WTC11 (cell line): ENCODE measurements at regions not wholly inside any gene's neighbourhood (a gene's known extent, or its start where the extent isn't known, plus 50 kb on each side); places are given as distances from the start of the nearest gene placed in this dataset.

Experiments
- ATAC-seq: fragments of 200-7000 bp; cut with Tn5 transposase; 2 replicates; pipeline ENCODE4 v1.10.0; 2021; ENCODE audit warnings: mild to moderate bottlenecking, moderate library complexity
- CTCF ChIA-PET: fragments of 300-600 bp; sonication (Branson Sonifier 250); formaldehyde crosslinking; loops from one replicate; lab custom pipeline; 2021; ENCODE audit warnings: antibody characterized with exemption; lab: Charles Lee
- POLR2A ChIA-PET: fragments of 350-600 bp; sonication (Branson Sonifier 250); formaldehyde crosslinking; loops from one replicate; lab custom pipeline; 2021; ENCODE audit warnings: antibody characterized with exemption; lab: Charles Lee
- DNase-seq: peaks from one replicate; pipeline ENCODE4 v3.0.0; 2021; ENCODE audit warnings: low spot score
- H3K27ac Mint-ChIP-seq: 2 replicates; pipeline ENCODE4 v1.8.0; 2021; ENCODE audit warnings: mixed read lengths
- H3K27me3 Mint-ChIP-seq: 2 replicates; pipeline ENCODE4 v1.8.0; 2021; ENCODE audit warnings: low read depth, mild to moderate bottlenecking, moderate library complexity, mixed read lengths
- H3K36me3 Mint-ChIP-seq: 2 replicates; pipeline ENCODE4 v1.8.0; 2021; ENCODE audit warnings: mixed read lengths
- H3K4me1 Mint-ChIP-seq: 2 replicates; pipeline ENCODE4 v1.8.0; 2022; ENCODE audit warnings: mixed read lengths
- H3K4me3 Mint-ChIP-seq: 2 replicates; pipeline ENCODE4 v1.8.0; 2021; ENCODE audit warnings: mild to moderate bottlenecking, moderate library complexity, mixed read lengths
- H3K9me3 Mint-ChIP-seq: 2 replicates; pipeline ENCODE4 v1.8.0; 2021; ENCODE audit warnings: mixed read lengths
- CREB1 ChIP-seq: sonication (generic); formaldehyde crosslinking; IDR thresholded peaks from 2 replicates; pipeline ENCODE4 v1.8.0; 2023; ENCODE audit warnings: mild to moderate bottlenecking, missing genetic modification reagents
- CREM ChIP-seq: sonication (generic); formaldehyde crosslinking; IDR thresholded peaks from 2 replicates; pipeline ENCODE4 v1.8.1; 2022; ENCODE audit warnings: mild to moderate bottlenecking, missing genetic modification reagents, moderate library complexity
- CTCF ChIP-seq: fragments of 200-600 bp; IDR thresholded peaks from 2 replicates; pipeline ENCODE4 v1.8.0; 2022; ENCODE audit warnings: antibody characterized with exemption
- E2F1 ChIP-seq: sonication (generic); formaldehyde crosslinking; IDR thresholded peaks from 2 replicates; pipeline ENCODE4 v1.8.0; 2022; ENCODE audit warnings: mild to moderate bottlenecking, missing genetic modification reagents
- EMX1 ChIP-seq: fragments of 250-450 bp; sonication (Bioruptor Pico); IDR thresholded peaks from 2 replicates; pipeline ENCODE4 v1.8.0; 2021; ENCODE audit warnings: mild to moderate bottlenecking
- FOXJ3 ChIP-seq: sonication (generic); formaldehyde crosslinking; IDR thresholded peaks from 2 replicates; pipeline ENCODE4 v1.9.0; 2021; ENCODE audit warnings: missing genetic modification reagents, mild to moderate bottlenecking, borderline replicate concordance
- GRHL2 ChIP-seq: fragments of 250-450 bp; sonication (Bioruptor Pico); IDR thresholded peaks from 2 replicates; pipeline ENCODE4 v1.8.0; 2022; ENCODE audit warnings: mild to moderate bottlenecking, moderate library complexity; ENCODE audit not compliant: insufficient replicate concordance, severe bottlenecking
- IRF2 ChIP-seq: sonication (generic); formaldehyde crosslinking; IDR thresholded peaks from 2 replicates; pipeline ENCODE4 v1.8.0; 2022; ENCODE audit warnings: low read depth, missing genetic modification reagents, borderline replicate concordance
- JAZF1 ChIP-seq: fragments of 250-450 bp; sonication (Bioruptor Pico); IDR thresholded peaks from 2 replicates; pipeline ENCODE4 v1.9.0; 2021; ENCODE audit warnings: moderate library complexity, mild to moderate bottlenecking, inconsistent platforms
- NFE2L1 ChIP-seq: sonication (generic); formaldehyde crosslinking; IDR thresholded peaks from 2 replicates; pipeline ENCODE4 v1.8.1; 2023; ENCODE audit warnings: missing genetic modification reagents
- ZBTB43 ChIP-seq: sonication (generic); formaldehyde crosslinking; IDR thresholded peaks from 2 replicates; pipeline ENCODE4 v1.8.1; 2023; ENCODE audit warnings: mild to moderate bottlenecking, missing genetic modification reagents
- ZNF219 ChIP-seq: sonication (generic); formaldehyde crosslinking; IDR thresholded peaks from 2 replicates; pipeline ENCODE4 v1.8.0; 2023; ENCODE audit warnings: missing genetic modification reagents, mild to moderate bottlenecking, borderline replicate concordance
- ZNF532 ChIP-seq: fragments of 250-450 bp; sonication (Bioruptor Pico); IDR thresholded peaks from 2 replicates; pipeline ENCODE4 v1.9.0; 2021; ENCODE audit warnings: mild to moderate bottlenecking, borderline replicate concordance
- TF ChIP-seq, protein P1 (sequence below): sonication (generic); formaldehyde crosslinking; IDR thresholded peaks from 2 replicates; pipeline ENCODE4 v1.8.1; 2022; ENCODE audit warnings: low read depth, missing genetic modification reagents, borderline replicate concordance
- TF ChIP-seq, protein P2 (sequence below): sonication (generic); formaldehyde crosslinking; IDR thresholded peaks from 2 replicates; pipeline ENCODE4 v1.8.1; 2023; ENCODE audit warnings: mild to moderate bottlenecking, missing genetic modification reagents, borderline replicate concordance
- TF ChIP-seq, protein P3 (sequence below): sonication (generic); formaldehyde crosslinking; IDR thresholded peaks from 2 replicates; pipeline ENCODE4 v1.8.1; 2022; ENCODE audit warnings: mild to moderate bottlenecking, missing genetic modification reagents, moderate library complexity, borderline replicate concordance

- no peaks in the 10 kb centered on the region for H3K4me1 Mint-ChIP-seq
- ATAC-seq (no peak), DNase-seq (no peak)
- H3K27me3 Mint-ChIP-seq, result peaks cover 2% of the 10 kb centered on the region; the same call in 1 of the 2 replicates
- H3K27ac Mint-ChIP-seq, result no peak overlapping the region
- POLR2A ChIA-PET, result no interaction called here
- CTCF ChIA-PET, result no interaction called here
- TF ChIP-seq NFE2L1, result no peak
- no peak for TF ChIP-seq JAZF1 (CRISPR knock-in tag)
- no peak for TF ChIP-seq CTCF
- TF ChIP-seq FOXJ3 (CRISPR knock-in tag), result no peak
- no peak for TF ChIP-seq GRHL2 (CRISPR knock-in tag)
- TF ChIP-seq CREM (CRISPR knock-in tag), result no peak
- TF ChIP-seq ZNF219 (CRISPR knock-in tag), result no peak
- no peak for TF ChIP-seq IRF2 (CRISPR knock-in tag)
- TF ChIP-seq, protein P1, sequence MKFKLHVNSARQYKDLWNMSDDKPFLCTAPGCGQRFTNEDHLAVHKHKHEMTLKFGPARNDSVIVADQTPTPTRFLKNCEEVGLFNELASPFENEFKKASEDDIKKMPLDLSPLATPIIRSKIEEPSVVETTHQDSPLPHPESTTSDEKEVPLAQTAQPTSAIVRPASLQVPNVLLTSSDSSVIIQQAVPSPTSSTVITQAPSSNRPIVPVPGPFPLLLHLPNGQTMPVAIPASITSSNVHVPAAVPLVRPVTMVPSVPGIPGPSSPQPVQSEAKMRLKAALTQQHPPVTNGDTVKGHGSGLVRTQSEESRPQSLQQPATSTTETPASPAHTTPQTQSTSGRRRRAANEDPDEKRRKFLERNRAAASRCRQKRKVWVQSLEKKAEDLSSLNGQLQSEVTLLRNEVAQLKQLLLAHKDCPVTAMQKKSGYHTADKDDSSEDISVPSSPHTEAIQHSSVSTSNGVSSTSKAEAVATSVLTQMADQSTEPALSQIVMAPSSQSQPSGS, result no peak
- TF ChIP-seq, protein P2, sequence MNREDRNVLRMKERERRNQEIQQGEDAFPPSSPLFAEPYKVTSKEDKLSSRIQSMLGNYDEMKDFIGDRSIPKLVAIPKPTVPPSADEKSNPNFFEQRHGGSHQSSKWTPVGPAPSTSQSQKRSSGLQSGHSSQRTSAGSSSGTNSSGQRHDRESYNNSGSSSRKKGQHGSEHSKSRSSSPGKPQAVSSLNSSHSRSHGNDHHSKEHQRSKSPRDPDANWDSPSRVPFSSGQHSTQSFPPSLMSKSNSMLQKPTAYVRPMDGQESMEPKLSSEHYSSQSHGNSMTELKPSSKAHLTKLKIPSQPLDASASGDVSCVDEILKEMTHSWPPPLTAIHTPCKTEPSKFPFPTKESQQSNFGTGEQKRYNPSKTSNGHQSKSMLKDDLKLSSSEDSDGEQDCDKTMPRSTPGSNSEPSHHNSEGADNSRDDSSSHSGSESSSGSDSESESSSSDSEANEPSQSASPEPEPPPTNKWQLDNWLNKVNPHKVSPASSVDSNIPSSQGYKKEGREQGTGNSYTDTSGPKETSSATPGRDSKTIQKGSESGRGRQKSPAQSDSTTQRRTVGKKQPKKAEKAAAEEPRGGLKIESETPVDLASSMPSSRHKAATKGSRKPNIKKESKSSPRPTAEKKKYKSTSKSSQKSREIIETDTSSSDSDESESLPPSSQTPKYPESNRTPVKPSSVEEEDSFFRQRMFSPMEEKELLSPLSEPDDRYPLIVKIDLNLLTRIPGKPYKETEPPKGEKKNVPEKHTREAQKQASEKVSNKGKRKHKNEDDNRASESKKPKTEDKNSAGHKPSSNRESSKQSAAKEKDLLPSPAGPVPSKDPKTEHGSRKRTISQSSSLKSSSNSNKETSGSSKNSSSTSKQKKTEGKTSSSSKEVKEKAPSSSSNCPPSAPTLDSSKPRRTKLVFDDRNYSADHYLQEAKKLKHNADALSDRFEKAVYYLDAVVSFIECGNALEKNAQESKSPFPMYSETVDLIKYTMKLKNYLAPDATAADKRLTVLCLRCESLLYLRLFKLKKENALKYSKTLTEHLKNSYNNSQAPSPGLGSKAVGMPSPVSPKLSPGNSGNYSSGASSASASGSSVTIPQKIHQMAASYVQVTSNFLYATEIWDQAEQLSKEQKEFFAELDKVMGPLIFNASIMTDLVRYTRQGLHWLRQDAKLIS (CRISPR knock-in tag), result no peak
- TF ChIP-seq CREB1 (CRISPR knock-in tag), result no peak
- TF ChIP-seq ZBTB43 (CRISPR knock-in tag), result no peak
- no peak for TF ChIP-seq E2F1 (CRISPR knock-in tag)
- no peak for TF ChIP-seq EMX1 (CRISPR knock-in tag)
- TF ChIP-seq, protein P3, sequence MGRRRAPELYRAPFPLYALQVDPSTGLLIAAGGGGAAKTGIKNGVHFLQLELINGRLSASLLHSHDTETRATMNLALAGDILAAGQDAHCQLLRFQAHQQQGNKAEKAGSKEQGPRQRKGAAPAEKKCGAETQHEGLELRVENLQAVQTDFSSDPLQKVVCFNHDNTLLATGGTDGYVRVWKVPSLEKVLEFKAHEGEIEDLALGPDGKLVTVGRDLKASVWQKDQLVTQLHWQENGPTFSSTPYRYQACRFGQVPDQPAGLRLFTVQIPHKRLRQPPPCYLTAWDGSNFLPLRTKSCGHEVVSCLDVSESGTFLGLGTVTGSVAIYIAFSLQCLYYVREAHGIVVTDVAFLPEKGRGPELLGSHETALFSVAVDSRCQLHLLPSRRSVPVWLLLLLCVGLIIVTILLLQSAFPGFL (CRISPR knock-in tag), result no peak
- no peak for TF ChIP-seq ZNF532 (CRISPR knock-in tag)
- H3K9me3 Mint-ChIP-seq, result peaks cover 49% of the 10 kb centered on the region
- H3K36me3 Mint-ChIP-seq, result peaks cover 25% of the 10 kb centered on the region
- H3K4me3 Mint-ChIP-seq, result no peak overlapping the region
Observed at GRCh38 chr1:199710974-199711373, 316.5 kb upstream of the NR5A2 start.
